ENCODE measurements at regions not wholly inside any gene's neighbourhood (a gene's known extent, or its start where the extent isn't known, plus 50 kb on each side); places are given as distances from the start of the nearest gene placed in this dataset.

DNA sequence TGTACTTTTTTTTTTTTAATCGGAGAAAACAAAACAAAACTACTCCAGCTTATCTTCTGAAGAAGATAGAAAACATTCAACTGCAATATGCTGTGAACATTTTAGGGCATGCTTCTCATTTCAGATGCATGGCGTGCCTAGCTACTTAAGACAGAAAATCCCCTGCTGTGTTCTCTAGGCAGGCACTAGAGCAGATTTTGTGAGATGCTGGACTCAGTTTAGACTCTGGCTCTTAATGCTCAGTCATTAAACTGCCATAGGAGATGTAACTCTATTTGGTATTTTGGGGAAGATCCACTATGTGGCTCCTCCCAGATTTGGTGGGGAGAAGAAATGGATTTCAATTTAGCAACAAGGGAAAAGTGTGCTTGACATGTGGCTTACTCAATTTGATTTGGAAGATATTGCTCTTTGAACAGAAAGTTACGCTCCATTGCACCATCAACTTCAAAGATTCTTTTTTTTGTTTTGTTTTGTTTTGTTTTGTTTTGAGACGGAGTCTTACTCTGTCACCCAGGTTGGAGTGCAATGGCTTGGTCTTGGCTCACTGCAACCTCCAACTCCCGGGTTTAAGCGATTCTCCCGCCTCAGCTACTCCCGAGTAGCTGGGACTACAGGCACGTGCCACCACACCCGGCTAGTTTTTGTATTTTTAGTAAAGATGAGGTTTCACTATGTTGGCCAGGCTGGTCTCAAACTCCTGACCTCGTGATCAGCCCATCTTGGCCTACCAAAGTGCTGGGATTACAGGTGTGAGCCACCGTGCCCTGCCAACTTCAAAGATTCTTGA, 62.0 kb upstream of the LEKR1 start:
- TF ChIP-seq, protein P1, sequence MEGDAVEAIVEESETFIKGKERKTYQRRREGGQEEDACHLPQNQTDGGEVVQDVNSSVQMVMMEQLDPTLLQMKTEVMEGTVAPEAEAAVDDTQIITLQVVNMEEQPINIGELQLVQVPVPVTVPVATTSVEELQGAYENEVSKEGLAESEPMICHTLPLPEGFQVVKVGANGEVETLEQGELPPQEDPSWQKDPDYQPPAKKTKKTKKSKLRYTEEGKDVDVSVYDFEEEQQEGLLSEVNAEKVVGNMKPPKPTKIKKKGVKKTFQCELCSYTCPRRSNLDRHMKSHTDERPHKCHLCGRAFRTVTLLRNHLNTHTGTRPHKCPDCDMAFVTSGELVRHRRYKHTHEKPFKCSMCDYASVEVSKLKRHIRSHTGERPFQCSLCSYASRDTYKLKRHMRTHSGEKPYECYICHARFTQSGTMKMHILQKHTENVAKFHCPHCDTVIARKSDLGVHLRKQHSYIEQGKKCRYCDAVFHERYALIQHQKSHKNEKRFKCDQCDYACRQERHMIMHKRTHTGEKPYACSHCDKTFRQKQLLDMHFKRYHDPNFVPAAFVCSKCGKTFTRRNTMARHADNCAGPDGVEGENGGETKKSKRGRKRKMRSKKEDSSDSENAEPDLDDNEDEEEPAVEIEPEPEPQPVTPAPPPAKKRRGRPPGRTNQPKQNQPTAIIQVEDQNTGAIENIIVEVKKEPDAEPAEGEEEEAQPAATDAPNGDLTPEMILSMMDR (conservative IDR thresholded peaks at IDR 0.05; ENCODE audit: low read length), result no peak
- TF ChIP-seq EZH2phosphoT487 (IDR thresholded peaks at IDR 0.05; ENCODE audit: borderline replicate concordance), result no peak

Measured in Loucy (cell line).